Epithelial cell of esophagus (primary cell): ENCODE measurements at regions not wholly inside any gene's neighbourhood (a gene's known extent, or its start where the extent isn't known, plus 50 kb on each side); places are given as distances from the start of the nearest gene placed in this dataset.

Experiments used
- DNase-seq: peaks from one replicate; pipeline ENCODE4 v3.0.0; 2010; ENCODE audit warnings: low read depth
- H3K4me3 ChIP-seq: 2 replicates; pipeline ENCODE4 v1.5.1; 2011; ENCODE audit warnings: mild to moderate bottlenecking, low read length, control low read depth
- CTCF ChIP-seq: IDR thresholded peaks from 2 replicates; pipeline ENCODE4 v1.5.1; 2011; ENCODE audit warnings: low read depth, mild to moderate bottlenecking, low read length, control low read depth, inconsistent platforms; ENCODE audit not compliant: insufficient read depth; ENCODE audit errors: missing control alignments

GRCh38 chr11:35085531-35086165 lies 53.3 kb upstream of the CD44 start:
- TF ChIP-seq CTCF = no peak
- no peak overlapping the region for H3K4me3 ChIP-seq
- no peak for DNase-seq

DNA sequence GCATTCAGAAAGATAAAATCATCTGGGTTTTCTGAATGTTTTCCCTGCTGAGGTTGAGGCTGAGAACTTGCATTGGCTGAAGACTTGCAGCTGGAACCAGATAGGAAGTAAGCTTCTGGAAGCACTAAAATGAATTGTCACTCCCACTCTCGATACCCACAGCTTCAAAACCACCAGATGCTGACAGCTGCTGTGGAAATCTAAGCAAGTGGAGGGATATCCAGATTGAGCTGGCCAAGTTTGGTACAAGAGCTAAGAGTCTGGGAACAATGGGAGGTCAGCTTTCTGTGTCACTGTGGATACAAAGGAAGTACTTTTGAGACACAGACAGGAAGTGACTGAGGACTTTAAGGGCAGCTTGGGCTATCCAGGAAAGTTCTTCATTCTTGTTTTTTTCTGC lies 51.3 kb upstream of the CD44 start:
- DNase-seq = no peak
- no peak overlapping the region for H3K4me3 ChIP-seq
- no peak for TF ChIP-seq CTCF

- TF ChIP-seq CTCF = no peak
- no peak overlapping the region for H3K4me3 ChIP-seq
- DNase-seq = peak; percentile 87
These were observed 50.7 kb upstream of the CD44 start for GRCh38 chr11:35088226-35088625.

DNA sequence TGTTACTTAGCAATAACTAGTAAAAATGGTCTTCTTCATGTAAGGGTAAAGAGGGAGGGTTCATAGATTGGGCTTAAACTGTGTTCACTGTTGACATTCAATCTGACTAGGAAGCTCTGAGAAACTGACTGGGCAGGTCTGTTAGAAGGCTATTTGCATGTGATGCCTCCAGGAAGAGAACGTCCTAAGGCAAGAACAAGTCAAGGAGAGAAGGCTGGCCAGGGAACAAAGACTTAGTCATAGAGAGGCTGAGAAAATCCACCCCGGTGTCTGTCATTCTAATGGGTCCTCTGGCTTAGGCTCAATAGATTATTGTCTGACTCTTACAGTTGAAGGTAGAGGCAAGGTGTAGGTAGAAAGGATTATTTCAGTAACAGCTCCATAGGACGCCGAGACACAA lies 50.3 kb upstream of the CD44 start:
- peak; percentile 93 for DNase-seq
- no peak overlapping the region for H3K4me3 ChIP-seq

More for the DNA sequence above, 50.3 kb upstream of the CD44 start:
- TF ChIP-seq CTCF = no peak
